Activated CD8-positive, alpha-beta T cell treated with anti-CD3 and anti-CD28 coated beads for 36 hours (primary cell): ENCODE measurements at regions not wholly inside any gene's neighbourhood (a gene's known extent, or its start where the extent isn't known, plus 50 kb on each side); places are given as distances from the start of the nearest gene placed in this dataset.

Experiments used
- ATAC-seq: fragments of 200-7000 bp; cut with Tn5 transposase; one replicate; pipeline ENCODE4 v1.10.0; 2021; ENCODE audit warnings: mild to moderate bottlenecking, moderate library complexity
- CTCF ChIA-PET: fragments of 350-600 bp; sonication (Branson Sonifier 250); formaldehyde crosslinking; loops from one replicate; lab custom pipeline; 2021; ENCODE audit warnings: antibody characterized with exemption; lab: Charles Lee
- POLR2A ChIA-PET: fragments of 350-600 bp; sonication (Branson Sonifier 250); formaldehyde crosslinking; loops from one replicate; lab custom pipeline; 2021; ENCODE audit warnings: antibody characterized with exemption; lab: Charles Lee
- DNase-seq: peaks from one replicate; pipeline ENCODE4 v3.0.0-alpha.2; 2020
- H3K27ac Mint-ChIP-seq: one replicate; pipeline ENCODE4 v1.8.0; 2021; ENCODE audit warnings: mild to moderate bottlenecking, mixed read lengths
- H3K27me3 Mint-ChIP-seq: one replicate; pipeline ENCODE4 v1.8.0; 2021; ENCODE audit warnings: mixed read lengths
- H3K36me3 Mint-ChIP-seq: one replicate; pipeline ENCODE4 v1.8.0; 2021; ENCODE audit warnings: low read depth, mixed read lengths
- H3K4me1 Mint-ChIP-seq: one replicate; pipeline ENCODE4 v1.8.0; 2021; ENCODE audit warnings: low read depth, mixed read lengths
- H3K4me3 Mint-ChIP-seq: one replicate; pipeline ENCODE4 v1.8.0; 2021; ENCODE audit warnings: mild to moderate bottlenecking, moderate library complexity, mixed read lengths
- H3K9me3 Mint-ChIP-seq: one replicate; pipeline ENCODE4 v1.8.0; 2021; ENCODE audit warnings: mixed read lengths
- intact Hi-C: fragments of 100-400 bp; cut with micrococcal nuclease; formaldehyde crosslinking; loops from one replicate; pipeline ENCODE4 v1.10.0; 2022
- TF ChIP-seq, protein P1 (sequence below): fragments of 200-600 bp; IDR thresholded peaks from one replicate; pipeline ENCODE4 v1.8.0; 2022; ENCODE audit warnings: antibody characterized with exemption, mild to moderate bottlenecking

DNA sequence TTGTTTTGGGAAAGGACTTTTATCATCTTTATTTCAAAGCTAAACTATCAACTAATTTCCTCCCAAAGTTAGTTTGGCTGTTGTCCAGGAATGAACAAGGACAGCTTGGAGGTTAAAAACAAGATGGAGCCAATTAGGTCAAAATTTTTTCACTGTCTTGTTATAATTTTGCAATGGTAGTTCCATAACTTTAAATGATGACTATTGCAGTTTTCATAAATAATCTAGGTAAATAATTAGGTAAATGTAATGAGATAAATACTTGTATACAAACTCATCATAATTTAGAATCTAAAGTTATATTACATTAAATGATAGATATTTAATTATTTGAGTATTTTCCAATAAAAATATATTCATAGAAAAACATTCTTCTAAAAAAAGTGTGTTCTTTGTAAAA lies 68.3 kb upstream of the DAZL start:
- intact Hi-C loops = no loop called here
- H3K4me1 Mint-ChIP-seq = no peaks in the 10 kb centered on the region
- no peaks in the 10 kb centered on the region for H3K36me3 Mint-ChIP-seq
- peaks cover 9% of the 10 kb centered on the region for H3K9me3 Mint-ChIP-seq
- POLR2A ChIA-PET = interaction anchor here (0.7 kb wide), 1 partner anchor 111 kb away, joined by 3 read pairs; no protein-coding TSS in a partner anchor
- H3K27me3 Mint-ChIP-seq = peaks cover 2% of the 10 kb centered on the region
- DNase-seq (no peak), ATAC-seq (no peak)
- CTCF ChIA-PET = no interaction called here
- no peak overlapping the region for H3K4me3 Mint-ChIP-seq
- TF ChIP-seq, protein P1, sequence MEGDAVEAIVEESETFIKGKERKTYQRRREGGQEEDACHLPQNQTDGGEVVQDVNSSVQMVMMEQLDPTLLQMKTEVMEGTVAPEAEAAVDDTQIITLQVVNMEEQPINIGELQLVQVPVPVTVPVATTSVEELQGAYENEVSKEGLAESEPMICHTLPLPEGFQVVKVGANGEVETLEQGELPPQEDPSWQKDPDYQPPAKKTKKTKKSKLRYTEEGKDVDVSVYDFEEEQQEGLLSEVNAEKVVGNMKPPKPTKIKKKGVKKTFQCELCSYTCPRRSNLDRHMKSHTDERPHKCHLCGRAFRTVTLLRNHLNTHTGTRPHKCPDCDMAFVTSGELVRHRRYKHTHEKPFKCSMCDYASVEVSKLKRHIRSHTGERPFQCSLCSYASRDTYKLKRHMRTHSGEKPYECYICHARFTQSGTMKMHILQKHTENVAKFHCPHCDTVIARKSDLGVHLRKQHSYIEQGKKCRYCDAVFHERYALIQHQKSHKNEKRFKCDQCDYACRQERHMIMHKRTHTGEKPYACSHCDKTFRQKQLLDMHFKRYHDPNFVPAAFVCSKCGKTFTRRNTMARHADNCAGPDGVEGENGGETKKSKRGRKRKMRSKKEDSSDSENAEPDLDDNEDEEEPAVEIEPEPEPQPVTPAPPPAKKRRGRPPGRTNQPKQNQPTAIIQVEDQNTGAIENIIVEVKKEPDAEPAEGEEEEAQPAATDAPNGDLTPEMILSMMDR = no peak
- no peak overlapping the region for H3K27ac Mint-ChIP-seq

DNA sequence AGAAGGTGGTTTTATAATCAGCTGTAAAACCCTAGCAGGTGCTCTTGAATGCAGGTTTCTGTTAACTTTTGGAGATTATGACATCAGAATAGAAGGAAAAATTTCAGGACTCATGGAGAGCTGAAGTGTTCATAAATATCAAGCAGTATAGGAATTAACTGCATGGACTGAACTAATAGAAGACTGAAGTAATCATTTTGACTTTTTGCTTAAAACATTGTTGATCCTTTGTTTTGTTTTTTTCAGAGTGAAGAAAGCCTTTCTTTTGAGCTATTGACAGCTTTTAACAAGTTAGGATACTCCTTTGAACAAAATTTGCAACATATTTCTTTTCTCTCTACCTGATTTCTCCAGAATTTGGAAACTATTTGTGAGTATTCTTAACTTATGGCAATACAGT lies 70.6 kb upstream of the DAZL start:
- no peak for DNase-seq
- ChIA-PET CTCF (no interaction called here), POLR2A (no interaction called here)
- no peak for ATAC-seq
- Mint-ChIP-seq H3K27ac (no peak overlapping the region), H3K9me3 (peaks cover 9% of the 10 kb centered on the region), H3K4me1 (no peaks in the 10 kb centered on the region), H3K4me3 (no peak overlapping the region), H3K27me3 (peaks cover 2% of the 10 kb centered on the region), H3K36me3 (no peaks in the 10 kb centered on the region)
- TF ChIP-seq, protein P1 = no peak
- intact Hi-C loops = no loop called here

DNA sequence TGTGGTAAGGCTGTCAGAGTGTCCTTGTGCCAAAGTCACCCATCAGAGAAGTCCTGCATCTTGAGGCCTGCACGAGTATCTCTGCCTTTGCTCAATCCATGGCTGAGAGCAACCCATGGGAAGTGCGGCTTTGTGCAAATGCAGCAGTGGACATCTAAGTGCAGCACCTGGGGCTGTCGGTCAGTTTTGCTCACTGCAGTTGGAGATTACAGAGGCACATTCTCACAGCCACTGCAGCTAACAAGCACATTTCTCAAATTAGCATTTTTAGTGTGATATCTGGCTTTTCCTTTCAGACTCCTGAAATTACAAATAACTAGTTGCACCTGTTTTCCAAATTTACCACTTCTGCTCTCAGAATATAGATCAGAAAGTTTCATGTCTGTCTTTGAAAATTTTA lies 81.5 kb upstream of the DAZL start:
- DNase-seq (no peak), ATAC-seq (no peak)
- TF ChIP-seq, protein P1 = no peak
- intact Hi-C loops = no loop called here
- Mint-ChIP-seq H3K4me3 (no peak overlapping the region), H3K9me3 (no peaks in the 10 kb centered on the region), H3K36me3 (no peaks in the 10 kb centered on the region), H3K4me1 (no peaks in the 10 kb centered on the region), H3K27me3 (no peaks in the 10 kb centered on the region), H3K27ac (no peak overlapping the region)
- POLR2A ChIA-PET = no interaction called here
- CTCF ChIA-PET = no interaction called here

DNA sequence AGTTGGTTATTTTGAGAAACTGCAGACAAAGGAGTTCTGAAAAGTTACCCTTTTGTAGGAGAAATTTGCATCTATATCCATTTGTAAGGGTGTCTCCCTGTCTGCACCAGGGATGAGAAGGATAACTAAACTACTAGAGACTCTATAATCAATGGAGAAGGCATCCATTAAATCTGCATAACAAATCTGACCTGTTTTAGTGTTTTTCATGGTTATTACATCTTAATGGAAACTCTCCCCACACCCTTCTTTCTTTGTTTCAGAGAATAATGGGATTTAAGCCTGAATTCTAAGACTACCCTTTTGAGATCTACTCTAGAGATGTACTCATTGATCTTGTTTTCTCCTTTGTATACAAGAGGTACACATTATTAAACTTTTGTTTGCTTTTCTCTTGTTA lies 82.0 kb upstream of the DAZL start:
- DNase-seq (no peak), ATAC-seq (no peak)
- Mint-ChIP-seq H3K9me3 (no peaks in the 10 kb centered on the region), H3K36me3 (no peaks in the 10 kb centered on the region), H3K4me1 (no peaks in the 10 kb centered on the region), H3K27me3 (no peaks in the 10 kb centered on the region), H3K4me3 (no peak overlapping the region), H3K27ac (no peak overlapping the region)
- ChIA-PET POLR2A (no interaction called here), CTCF (no interaction called here)
- TF ChIP-seq, protein P1 = no peak
- intact Hi-C loops = no loop called here

DNA sequence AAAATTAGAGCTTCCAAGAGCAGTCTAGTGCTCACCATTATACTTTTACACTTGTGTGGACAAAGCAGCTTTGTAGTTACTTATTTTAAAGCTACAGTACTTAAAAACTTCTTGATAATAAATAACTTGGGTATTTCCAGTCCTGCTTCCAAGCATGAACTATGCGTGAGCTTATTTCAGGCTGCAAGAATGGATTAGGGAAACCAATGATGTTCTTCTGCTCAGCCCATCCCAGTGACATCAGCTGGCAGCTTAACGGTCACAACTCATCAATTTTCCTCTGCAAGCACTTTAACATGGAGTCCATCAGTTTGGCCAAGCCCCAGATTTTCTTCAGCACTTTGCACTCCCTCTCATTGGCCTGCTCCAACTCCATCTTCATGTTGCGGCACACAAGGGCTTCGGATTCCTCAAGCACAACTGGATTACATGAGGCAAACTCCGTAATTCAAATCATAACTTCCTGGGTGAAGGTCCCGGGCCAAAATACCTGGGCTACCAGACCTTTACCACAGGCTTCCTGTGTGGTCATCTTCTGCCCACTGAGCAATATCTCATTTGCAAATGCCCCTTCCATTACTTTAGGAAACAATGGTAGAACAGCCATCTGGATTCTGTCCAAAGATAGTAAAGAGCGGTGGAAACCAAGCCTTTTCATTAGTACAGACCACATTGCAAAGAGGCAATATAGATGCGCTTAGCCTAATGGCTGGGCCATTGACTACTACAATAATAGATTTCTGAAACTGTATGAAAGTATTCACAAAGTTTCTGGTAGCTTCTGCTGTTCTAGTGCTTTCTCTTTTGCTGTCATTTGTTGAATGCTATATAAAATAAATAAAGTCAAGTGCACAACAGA lies 87.5 kb upstream of the DAZL start:
- no peaks in the 10 kb centered on the region for H3K27me3 Mint-ChIP-seq
- ChIA-PET CTCF (no interaction called here), POLR2A (interaction anchor here (1.1 kb wide), 1 partner anchor 33 kb away, joined by 3 read pairs; no protein-coding TSS in a partner anchor)
- DNase-seq (no peak), ATAC-seq (no peak)
- H3K9me3 Mint-ChIP-seq = no peaks in the 10 kb centered on the region
- no peaks in the 10 kb centered on the region for H3K4me1 Mint-ChIP-seq
- no peak overlapping the region for H3K4me3 Mint-ChIP-seq
- intact Hi-C loops = no loop called here
- H3K36me3 Mint-ChIP-seq = no peaks in the 10 kb centered on the region
- TF ChIP-seq, protein P1 = no peak
- no peak overlapping the region for H3K27ac Mint-ChIP-seq
